NCI-H1417 (cell line): ENCODE measurements at regions not wholly inside any gene's neighbourhood (a gene's known extent, or its start where the extent isn't known, plus 50 kb on each side); places are given as distances from the start of the nearest gene placed in this dataset.
A peak's percentile ranks its signal among the peaks of the same experiment; 100 is the strongest.
"Not testable (repeated sequence)": the region's sequence is repeated elsewhere in the genome, so short reads cannot be mapped to it uniquely, and the experiment has no call there.

Source experiments
- DNase-seq, 3 experiments: peaks; one replicate each; lab custom pipeline; 2025; lab: John Stamatoyannopoulos, UW

DNA sequence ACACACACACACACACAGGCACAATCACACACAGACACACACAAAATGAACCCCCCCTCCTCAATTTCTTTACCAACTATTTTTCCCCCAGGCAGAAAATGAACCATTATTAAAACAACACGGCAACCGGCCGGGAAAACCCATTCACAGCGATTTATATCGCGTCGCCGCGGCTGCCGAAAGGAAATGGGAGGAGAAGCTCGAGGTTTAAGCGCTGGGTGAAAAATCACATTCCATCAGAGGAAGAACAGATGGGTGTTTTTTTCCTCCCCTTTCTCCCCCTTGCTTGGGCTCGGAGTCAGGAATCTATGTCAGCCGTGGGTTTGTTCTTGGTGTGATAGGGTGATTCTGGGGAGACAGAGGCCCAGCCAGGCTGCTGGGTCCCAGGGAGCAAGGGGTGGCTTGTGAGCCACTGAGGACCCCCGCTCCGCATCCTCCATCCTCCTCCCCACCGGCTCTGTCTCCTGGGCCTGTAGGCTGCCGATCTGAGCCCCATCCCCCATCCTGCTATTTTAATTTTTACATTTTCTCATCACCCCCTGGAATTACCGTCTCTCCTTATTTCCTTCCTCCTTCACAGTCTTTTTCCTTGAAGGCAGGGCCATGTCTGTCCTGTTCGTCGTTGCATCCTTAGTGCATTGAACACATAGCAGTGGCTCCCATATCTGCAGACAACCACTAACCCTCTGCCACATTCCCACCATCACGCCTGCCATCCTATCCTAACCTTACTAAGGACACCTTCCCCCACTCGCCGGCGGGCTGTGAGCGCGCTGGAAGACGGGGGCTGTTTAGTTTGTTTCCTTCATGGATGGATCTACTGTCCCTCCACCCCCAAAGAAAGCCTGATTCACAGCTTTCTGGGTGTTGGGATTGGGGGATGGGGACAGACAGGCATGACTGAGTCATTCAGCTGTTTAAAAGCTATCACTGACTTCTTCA is 137.7 kb downstream of the CRLF3 start:
- DNase-seq, result not testable (repeated sequence)

DNA sequence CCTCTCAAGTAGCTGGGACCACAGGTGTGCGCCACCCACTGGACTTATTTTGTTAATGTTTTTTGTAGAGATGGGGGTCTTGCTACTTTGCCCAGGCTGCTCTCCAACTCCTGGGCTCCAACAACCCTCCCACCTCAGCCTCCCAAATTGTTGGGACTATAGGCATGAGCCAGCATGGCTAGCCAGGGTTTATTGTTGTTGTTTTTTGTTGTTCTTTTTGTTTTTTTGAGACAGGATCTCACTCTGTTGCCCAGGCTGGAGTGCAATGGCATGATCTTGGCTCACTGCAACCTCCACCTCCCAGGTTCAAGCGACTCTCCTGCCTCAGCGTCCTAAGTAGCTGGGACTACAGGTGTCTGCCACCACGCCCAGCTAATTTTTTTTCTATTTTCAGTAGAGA is 142.2 kb downstream of the CRLF3 start:
- not testable (repeated sequence) for DNase-seq

DNA sequence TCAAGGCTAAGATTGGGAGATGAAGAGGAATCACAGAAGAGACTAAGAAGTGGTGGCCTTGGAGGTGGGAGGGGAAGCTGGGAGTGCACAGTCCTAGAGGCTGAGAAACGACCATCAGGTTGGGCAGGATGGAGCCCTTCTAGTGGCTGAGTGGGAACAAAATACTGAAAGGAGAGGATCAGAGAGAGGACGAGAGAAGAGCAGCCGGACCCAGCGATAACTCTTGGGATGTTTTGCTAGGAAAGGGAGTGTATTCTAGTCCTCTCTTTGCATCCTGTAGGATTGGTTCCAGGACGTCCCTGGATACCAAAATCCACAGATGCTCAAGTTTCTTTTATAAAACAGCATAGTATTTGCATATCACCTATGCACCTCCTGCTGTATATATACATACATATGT is 143.8 kb downstream of the CRLF3 start:
- DNase-seq, result not testable (repeated sequence)

DNA sequence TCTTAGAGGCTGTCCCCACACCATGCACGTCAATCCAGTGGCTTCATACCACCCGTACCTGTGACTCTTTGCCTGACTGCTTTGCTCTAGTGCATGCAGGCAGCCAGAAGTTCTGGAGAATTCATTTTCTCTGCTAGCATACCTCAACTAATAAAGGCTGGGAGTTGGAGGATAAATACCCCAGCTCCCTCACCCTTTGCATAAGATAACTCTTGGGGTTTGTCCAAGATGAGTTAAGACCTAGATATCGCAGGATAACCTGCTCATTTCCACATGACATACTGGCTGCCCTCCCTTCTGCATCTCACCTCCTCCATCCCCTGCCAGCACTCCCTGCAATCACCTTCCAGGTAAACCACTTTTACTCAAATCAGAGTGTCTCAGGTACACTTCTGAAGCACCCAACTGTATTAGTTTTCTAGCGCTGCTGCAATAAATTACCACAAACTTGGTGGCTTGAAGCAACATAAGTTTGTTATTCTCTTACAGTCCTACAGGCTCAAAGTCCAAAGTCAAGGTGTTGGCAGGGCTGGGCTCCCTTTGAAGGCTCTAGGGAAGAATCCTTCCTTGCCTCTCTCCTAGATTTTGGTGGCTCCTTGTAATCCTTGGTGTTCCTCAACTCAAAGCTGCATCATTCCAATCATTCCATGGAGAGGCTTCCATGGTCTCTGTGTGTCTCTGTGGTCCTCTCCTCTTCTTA is 146.8 kb downstream of the CRLF3 start:
- DNase-seq, result no peak

DNA sequence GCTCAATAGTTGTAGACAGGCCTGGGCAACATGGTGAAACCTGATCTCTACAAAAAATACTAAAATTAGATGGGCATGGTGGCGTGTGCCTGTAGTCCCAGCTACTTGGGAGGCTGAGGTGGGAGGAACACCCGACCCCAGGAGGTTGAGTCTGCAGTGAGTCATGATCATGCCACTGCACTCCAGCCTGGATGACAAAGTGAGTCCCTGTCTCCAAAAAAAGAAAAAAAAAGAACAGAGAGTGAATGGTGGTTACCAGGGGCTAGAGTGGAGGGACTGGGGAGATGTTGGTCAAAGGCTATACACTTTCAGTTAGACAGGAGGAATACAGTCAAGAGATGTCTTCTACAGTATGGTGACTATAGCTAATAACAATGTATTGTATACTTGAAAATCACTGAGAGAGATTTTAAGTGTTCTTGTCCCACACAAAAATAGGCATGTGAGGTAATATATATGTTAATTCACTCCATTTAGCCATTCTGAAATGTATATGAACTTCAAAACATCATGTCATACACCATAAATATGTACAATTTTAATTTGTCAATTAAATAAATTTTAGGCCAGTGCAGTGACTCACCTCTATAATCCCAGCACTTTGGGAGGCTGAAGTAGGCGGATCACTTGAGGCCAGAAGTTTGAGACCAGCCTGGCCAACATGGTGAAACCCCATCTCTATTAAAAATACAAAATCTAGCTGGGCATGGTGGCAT is 148.6 kb downstream of the CRLF3 start:
- not testable (repeated sequence) for DNase-seq

DNA sequence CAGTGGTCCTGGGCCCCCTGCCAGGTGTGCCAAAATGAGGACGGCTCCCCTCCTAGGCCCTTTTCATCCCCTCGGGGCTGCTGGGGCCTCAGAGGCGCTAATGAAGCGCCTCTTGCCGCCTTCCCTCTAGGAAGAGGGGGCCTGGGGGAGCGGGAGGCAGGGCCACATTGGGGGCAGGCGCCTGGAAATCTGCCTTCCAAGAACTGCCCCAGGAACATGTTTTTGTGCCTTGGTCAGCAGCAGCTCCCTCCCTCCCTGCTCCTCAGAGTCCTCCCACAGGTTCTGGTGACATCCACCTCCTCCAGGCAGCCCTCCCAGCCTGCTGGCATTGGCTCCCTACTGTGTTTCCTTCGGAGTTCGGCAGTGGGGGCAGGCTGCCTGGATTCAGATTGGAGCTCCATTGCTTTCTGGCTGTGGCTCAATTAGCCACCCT is 155.3 kb downstream of the CRLF3 start:
- not testable (repeated sequence) for DNase-seq

DNA sequence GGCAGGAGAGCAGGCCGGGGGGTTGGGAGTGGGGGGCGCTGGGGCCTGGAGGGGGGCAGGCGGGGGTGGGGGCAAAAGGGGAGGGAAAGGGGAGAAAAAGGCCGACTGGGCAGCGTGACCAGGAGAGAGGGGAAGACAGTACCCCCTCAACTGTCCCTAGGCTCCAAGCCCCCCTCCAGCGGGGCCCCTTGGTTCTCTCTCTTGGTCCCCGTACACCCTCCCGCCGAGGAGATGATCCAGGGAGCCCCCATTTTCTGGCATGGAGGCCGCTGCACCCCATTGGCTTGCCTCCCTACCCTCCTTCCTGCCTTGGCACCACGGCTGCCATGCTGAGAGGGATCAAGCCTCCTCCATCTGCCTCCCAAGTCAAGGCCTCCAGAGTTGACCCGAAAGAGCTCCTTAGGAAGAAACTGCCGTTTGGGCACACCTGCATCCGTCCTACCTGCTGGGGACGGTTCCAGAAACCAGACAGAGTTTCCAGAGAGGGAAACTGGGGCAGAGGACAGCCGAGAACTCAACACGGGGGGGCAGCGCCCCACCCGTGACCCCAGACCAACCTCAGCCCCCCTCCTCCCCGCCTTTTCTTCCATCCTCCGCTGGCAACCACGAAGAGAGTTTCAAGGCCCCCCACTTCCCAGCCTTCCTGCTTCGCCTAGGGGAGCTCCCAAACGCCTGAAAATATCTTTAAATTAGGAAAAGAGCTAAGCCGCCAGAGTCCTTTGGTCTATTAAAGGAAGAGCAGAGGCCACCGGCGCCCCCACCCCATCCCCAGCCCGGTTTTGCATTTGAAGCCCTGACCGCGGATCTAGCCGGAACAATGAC is 155.9 kb downstream of the CRLF3 start:
- DNase-seq, result not testable (repeated sequence)

DNA sequence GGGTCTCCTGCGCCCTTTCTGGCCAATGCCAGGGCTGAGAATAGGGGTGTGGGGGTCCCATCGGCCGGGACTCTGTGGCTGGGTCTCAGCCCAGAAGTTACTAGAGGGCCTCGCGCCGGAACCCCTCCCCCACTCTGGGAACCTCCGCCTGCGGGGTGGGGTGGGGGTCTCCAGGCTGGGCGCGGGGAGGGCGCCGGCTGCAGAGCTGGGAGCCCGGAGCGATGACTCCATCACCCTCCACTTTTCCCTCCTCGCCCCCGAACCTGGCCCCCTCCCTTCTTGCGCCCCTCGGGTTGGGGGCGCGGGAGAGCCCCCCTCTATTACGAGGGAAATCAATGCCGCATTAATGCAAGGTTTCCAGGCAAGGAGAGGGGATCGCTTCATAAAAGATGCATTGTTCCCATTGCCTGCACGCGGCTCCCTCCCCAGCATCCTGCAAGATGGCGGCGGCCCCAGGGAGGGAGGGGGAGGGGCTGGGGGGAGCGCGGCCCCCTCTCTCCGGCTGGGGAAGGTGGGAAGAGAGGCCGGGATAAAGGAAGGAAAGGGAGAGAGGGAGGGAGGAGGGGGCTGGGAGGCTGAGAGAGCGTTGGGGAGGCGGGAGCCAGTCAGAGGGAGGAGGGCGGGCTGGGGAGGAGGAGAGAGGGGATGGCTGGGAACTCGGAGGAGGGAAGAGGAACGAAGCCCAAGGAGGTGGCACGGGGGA is 156.7 kb downstream of the CRLF3 start:
- DNase-seq, result peak; percentile 6 to 59 (median 19)

DNA sequence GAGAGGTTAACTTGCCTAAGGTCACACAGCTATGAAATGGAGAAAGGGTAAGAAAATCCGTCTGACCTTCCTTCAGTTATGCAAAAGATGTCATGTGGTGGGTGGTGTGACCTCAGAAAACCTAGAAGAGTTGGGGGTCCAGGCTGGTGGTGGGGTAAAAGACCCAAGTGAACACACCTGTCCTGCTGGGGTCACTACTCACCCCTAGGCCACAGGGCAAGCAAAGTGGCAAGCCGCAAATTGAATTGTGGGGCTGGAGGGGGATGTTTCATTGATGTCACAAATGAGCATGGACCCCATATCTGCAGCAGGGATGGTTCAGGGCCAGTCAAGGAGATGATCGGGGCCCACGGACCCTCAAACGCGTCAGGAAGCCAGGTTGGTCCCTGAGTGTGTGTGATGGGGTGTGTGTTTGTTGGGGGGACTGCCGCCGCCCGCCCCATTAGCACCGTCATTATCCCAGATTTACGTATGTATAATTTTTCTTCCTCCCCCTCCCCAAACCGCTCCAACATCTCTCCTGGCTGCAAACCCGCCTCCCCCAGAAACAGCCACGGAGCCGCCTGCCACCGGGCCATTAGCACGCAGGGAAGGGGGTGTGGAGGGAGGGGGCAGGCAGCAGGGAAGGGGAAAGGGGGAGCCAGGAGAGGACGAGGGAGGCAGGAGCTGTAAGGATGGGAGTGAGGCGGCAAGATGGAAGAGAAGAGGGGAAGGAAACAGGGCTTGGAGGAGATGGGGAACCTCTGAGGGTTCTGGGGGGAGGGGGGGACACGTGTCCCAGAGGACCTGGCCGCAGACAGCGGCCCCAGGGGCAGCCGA is 157.4 kb downstream of the CRLF3 start:
- peak in 2 of 3 experiments; percentile 11 to 48 for DNase-seq

DNA sequence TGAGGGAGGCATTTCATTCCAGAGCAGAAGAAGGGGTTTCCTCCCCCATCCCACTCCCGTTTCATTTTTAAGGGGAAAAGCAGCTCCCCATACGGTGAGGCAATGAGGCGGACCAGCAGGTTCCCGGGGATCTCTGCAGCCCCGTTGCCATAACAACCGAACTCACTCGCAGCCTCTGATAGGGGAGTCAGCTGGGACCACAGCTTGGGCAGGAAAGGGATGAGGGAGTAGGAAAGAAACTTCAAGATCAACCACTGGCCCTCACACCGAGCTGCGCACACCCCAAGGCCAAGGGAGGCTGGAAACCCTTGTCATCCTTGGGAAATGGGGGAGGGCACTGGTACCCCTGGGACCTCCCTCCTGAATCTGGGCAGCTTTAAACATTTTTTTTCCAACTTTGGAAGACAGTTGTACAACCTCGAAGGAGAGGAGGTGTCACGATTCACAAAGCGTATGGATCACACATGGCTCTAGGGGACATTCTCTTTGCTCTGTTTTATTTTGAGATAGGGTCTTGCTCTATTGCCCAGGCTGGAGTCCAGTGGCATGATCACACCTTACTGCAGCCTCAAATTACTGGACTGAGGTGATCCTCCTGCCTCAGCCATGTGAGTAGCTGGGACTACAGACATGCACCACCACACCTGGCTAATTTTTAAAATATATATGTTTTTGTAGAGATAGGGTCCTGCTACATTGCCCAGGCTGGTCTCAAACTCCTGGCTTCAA is 160.6 kb downstream of the CRLF3 start:
- peak in 2 of 3 experiments; percentile 10 to 39 for DNase-seq

DNA sequence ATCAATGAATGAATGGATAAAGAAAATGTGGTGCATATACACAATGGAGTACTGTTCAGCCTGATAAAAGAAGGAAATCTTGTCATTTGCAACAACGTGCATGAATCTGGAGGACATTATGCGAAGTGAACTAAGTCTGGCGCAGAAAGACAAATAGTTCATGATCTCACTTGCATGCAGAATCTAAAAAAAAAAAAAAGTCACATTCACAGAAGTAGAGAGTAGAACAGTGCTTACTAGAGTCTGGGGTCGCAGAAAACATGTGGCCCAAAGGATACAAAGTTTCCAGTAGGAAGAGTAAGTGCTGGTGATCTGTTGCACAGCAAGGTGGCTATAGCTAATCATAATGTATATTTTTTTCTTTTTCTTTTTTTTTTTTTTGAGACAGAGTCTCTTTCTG is 167.3 kb downstream of the CRLF3 start:
- not testable (repeated sequence) for DNase-seq

DNA sequence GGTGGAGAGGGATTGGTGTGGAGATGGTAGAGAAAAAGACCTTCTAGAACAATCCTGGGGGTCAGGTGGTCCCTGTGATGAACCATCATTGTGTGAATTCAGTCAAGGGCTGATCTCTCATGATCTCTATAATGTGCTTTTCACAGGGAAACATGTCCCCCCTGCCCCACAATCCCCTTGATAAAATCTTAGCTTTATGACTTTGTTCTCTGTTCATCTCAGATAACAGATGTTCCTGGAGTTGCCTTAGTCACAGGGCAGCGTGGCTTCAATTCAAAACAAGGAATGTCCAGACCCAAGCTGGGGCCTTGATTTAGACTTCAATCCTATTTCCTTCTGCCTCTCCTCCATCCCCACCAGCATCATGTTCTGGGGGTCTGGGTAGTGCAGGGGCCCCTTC is 171.5 kb downstream of the CRLF3 start:
- not testable (repeated sequence) for DNase-seq

DNA sequence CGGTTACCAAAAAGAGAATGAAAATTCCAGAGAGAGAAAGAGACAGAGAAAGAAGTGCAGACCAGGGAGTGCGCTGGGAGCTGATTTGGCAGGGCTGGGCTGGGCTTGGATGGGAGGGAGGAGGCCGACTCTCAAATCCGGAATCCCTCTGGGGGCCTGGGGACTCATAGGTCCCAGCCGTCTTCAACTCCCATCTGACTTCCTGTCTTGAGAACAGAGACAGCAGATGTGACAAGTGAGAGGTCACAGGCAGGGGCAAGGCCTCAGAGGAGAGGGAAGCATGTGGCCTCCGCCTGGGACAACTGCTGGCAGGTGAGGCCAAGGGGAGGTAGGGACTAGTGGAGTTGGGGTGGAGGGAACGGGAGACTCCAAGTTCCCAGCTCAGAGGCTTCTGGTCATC is 172.9 kb downstream of the GOSR1 start:
- not testable (repeated sequence) for DNase-seq

DNA sequence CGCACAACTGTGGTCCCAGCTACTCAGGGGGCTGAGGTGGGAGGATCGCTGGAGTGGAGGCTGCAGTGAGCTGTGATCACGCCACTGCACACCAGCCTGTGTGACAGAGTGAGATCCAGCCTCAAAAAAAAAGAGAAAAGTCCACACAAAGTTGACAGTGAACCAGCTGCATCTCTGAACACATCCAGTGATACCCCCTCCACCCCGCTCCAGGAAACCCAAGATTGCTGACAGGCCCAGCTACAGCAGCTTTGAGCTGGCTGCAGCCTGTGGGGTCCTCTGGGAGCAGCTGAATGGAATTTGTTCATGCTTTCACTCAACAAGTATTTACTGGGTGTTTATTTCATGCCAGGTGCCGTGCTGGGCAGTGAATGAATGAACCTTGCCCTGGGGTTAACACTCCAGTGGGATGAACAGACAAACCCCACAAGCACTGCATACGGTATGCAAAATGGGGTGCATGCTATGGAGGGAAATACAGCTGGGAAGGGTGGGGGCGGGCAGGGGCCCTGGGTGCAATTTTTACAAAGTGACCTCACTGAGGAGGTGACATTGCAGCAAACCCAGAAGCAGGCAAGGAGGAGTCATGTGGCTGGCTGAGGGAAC is 170.9 kb downstream of the GOSR1 start:
- not testable (repeated sequence) for DNase-seq

DNA sequence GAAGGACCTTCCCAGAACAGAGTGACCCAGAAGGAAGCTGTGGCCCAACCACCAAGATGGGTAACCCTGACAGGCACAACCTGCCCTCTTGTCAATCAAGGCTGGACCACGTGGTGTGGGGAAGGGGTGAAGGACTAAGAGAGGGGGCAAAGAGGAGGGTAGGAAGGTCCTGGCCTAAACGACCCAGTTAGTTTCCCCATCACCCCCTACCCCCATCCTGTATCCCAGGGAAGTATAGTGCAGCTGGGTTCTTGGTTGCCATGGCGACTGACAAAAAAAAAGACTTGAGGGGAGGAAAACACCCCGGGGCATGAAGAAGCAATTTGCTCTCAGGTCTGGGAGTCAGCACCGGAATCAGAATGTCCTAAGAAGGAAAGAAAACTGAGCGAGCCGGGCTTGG is 168.7 kb downstream of the GOSR1 start:
- DNase-seq, result peak in 1 of 3 experiments; percentile 2

DNA sequence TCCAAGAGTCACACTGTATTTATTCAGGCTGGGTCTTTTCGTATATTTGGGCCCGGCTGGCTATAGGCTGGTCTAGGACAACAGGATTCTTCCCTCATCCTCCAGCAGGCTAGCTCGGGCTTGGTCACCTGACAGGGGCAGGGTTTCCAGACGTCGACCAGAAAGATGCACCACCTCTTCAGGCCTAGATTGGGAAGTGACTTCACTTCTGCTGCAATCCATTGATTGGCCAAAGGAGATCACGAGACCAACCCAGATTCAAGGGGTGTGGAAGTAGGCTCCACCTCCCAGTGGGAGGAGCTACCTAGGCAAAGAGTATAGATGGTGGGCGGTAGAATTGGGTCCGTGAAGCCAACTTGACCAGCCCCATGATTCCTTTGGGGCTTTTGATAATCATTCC is 167.5 kb downstream of the GOSR1 start:
- DNase-seq, result not testable (repeated sequence)

DNA sequence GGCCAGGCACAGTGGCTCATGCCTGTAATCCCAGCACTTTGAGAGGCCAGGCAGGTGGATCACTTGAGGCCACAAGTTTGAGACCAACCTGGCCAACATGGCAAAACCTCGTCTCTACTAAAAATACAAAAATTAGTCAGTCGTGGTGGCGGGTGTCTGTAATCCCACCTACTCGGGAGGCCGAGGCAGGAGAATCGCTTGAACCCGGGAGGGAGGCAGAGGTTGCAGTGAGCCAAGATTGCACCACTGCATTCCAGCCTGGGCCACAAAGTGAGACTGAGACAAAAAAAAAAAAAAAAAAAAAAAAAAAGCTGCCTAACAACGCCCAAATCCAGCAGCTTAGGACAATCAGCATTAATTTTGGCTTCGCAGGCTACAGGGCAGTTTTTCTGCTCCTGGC is 167.1 kb downstream of the GOSR1 start:
- not testable (repeated sequence) for DNase-seq

DNA sequence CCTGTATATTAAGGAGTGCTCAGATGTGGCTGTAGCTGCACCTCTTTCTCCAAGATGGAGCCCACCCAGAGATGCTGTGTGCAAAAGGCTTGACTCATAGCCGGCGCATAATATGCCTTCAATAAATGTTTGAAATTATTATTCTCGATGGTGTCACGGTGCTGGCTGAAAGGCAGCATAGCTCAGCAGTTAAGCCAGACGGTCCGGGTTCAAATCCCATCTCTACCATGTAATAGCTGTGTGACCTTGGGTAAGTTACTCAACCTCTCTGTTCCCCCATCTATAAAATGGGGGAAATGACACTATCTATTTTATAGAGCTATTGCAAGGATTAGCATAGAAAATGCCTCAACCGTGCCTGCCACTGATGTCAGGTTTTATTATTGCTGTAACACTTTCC is 164.2 kb downstream of the GOSR1 start:
- not testable (repeated sequence) for DNase-seq

DNA sequence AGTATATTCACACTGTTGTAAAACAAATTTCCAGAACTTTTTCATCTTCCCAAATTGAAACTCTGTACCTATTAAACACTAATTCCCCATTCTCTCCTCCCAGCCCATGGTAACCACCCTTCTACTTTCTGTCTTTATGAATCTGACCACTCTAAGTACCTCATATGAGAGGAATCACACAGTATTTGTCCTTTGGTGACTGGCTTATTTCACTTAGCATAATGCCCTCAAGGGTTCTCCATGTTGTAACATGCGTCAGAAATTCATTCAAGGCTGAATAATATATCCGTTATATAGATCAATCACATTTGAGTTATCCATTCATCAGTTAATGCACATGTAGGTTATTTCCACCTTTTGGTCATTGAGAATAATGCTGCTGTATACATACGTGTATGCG is 162.2 kb downstream of the GOSR1 start:
- not testable (repeated sequence) for DNase-seq
